Ovary (tissue), 3 donors: ENCODE measurements at regions not wholly inside any gene's neighbourhood (a gene's known extent, or its start where the extent isn't known, plus 50 kb on each side); places are given as distances from the start of the nearest gene placed in this dataset.

Source experiments
- CTCF ChIP-seq, 3 donors: fragments of 450-650 bp in 2 of 3; fragments of 200-600 bp in 1 of 3; IDR thresholded peaks; one replicate each; pipeline versions ENCODE4 v1.5.1 to v1.8.0; 2016 to 2022; ENCODE audit warnings: antibody characterized with exemption in 3 of 3, mild to moderate bottlenecking in 1 of 3
- EP300 ChIP-seq: sonication (generic); formaldehyde crosslinking; IDR thresholded peaks from one replicate; pipeline ENCODE4 v1.6.1; 2017; ENCODE audit warnings: antibody characterized with exemption
- POLR2A ChIP-seq: fragments of 450-650 bp; IDR thresholded peaks from one replicate; pipeline ENCODE4 v1.6.1; 2017; ENCODE audit warnings: antibody characterized with exemption, mild to moderate bottlenecking, moderate library complexity
- donor health status: DM: no; HTN: no; CAD: no.

GRCh38 chr7:131835141-131835540 lies 278.7 kb upstream of the PODXL start:
- TF ChIP-seq POLR2A (no peak), EP300 (no peak), CTCF (IDR thresholded peaks at IDR 0.05) (no peak)
